ENCODE measurements at regions not wholly inside any gene's neighbourhood (a gene's known extent, or its start where the extent isn't known, plus 50 kb on each side); places are given as distances from the start of the nearest gene placed in this dataset.
"Not testable (repeated sequence)": the region's sequence is repeated elsewhere in the genome, so short reads cannot be mapped to it uniquely, and the experiment has no call there.

- DNase-seq (ENCODE audit: low read depth, low spot score); H3K79me2 ChIP-seq (ENCODE audit: control insufficient read depth, insufficient read depth, low read length); H3K9me1 ChIP-seq (replicated peaks; ENCODE audit: control insufficient read depth, extremely low read depth, insufficient read depth, low read length); intact Hi-C loops (cut with micrococcal nuclease); H2AFZ ChIP-seq (ENCODE audit: low read depth, low read length); H3K4me3 ChIP-seq (replicated peaks in 1 of 3; ENCODE audit: insufficient read depth in 1 of 3, low read depth in 1 of 3, low read length in 3 of 3); H4K20me1 ChIP-seq (replicated peaks; ENCODE audit: control insufficient read depth, extremely low read depth, insufficient read depth, low read length); H3K36me3 ChIP-seq (ENCODE audit: control insufficient read depth in 2 of 2, extremely low read depth in 1 of 2, insufficient read depth in 2 of 2, low read length in 2 of 2); H3K9me3 ChIP-seq (replicated peaks; ENCODE audit: control insufficient read depth, insufficient read depth, low read length); H3K27me3 ChIP-seq (ENCODE audit: control insufficient read depth in 2 of 2, insufficient read depth in 2 of 2, low read length in 2 of 2); H3K27ac ChIP-seq (ENCODE audit: insufficient read depth, low read depth, low read length); POLR2A ChIA-PET; FAIRE-seq; H3K4me1 ChIP-seq (ENCODE audit: control insufficient read depth, extremely low read depth, insufficient read depth, low read length); CTCF ChIA-PET; dilution Hi-C loops (cut with MboI; ENCODE audit: extremely low pct_ligation_motif_present, low sequenced_read_pairs); H3K9ac ChIP-seq (replicated peaks; ENCODE audit: extremely low read depth, insufficient read depth, low read length); H3K4me2 ChIP-seq (ENCODE audit: insufficient read depth, low read length); BruUV-seq (replicated peaks): not testable (repeated sequence)
Observed at GRCh38 chr9:103237571-103238109, 242.5 kb downstream of the CYLC2 start.

- no peaks in the 10 kb centered on the region for H4K20me1 ChIP-seq (replicated peaks; ENCODE audit: control insufficient read depth, extremely low read depth, insufficient read depth, low read length)
- no peak overlapping the region for H3K4me2 ChIP-seq (ENCODE audit: insufficient read depth, low read length)
- no peak for TF ChIP-seq CTCF (IDR thresholded peaks at IDR 0.05; ENCODE audit: extremely low read depth in 1 of 2, insufficient read depth in 1 of 2, low read depth in 1 of 2, low read length in 2 of 2)
- TF ChIP-seq GATA2 (IDR thresholded peaks at IDR 0.05; ENCODE audit: insufficient read depth, insufficient read length, low read depth, low read length) = no peak
- TF ChIP-seq POLR2AphosphoS5 (IDR thresholded peaks at IDR 0.05; ENCODE audit: insufficient read depth, low read depth, low read length) = no peak
- TF ChIP-seq EZH2 (IDR thresholded peaks at IDR 0.05; ENCODE audit: borderline replicate concordance, low read depth, low read length, severe bottlenecking) = no peak
- no peaks in the 10 kb centered on the region for H3K79me2 ChIP-seq (ENCODE audit: control insufficient read depth, insufficient read depth, low read length)
- H3K9me3 ChIP-seq (replicated peaks; ENCODE audit: control insufficient read depth, insufficient read depth, low read length) = no peaks in the 10 kb centered on the region
- H3K9ac ChIP-seq (replicated peaks; ENCODE audit: extremely low read depth, insufficient read depth, low read length) = no peak overlapping the region
- no TSS peak for BruUV-seq (replicated peaks)
- no peaks in the 10 kb centered on the region for H3K36me3 ChIP-seq (ENCODE audit: control insufficient read depth in 2 of 2, extremely low read depth in 1 of 2, insufficient read depth in 2 of 2, low read length in 2 of 2)
- H3K4me1 ChIP-seq (ENCODE audit: control insufficient read depth, extremely low read depth, insufficient read depth, low read length) = no peaks in the 10 kb centered on the region
- H3K27ac ChIP-seq (ENCODE audit: insufficient read depth, low read depth, low read length) = no peak overlapping the region
- POLR2A ChIA-PET = no interaction called here
- intact Hi-C loops (cut with micrococcal nuclease) (no loop called here), dilution Hi-C loops (cut with MboI; ENCODE audit: extremely low pct_ligation_motif_present, low sequenced_read_pairs) (no loop called here)
- H3K9me1 ChIP-seq (replicated peaks; ENCODE audit: control insufficient read depth, extremely low read depth, insufficient read depth, low read length) = no peaks in the 10 kb centered on the region
- FAIRE-seq (no peak), DNase-seq (ENCODE audit: low read depth, low spot score) (no peak)
- H2AFZ ChIP-seq (ENCODE audit: low read depth, low read length) = no peak overlapping the region
- no peak overlapping the region for H3K4me3 ChIP-seq (replicated peaks in 1 of 3; ENCODE audit: insufficient read depth in 1 of 3, low read depth in 1 of 3, low read length in 3 of 3)
- CTCF ChIA-PET = no interaction called here
- H3K27me3 ChIP-seq (ENCODE audit: control insufficient read depth in 2 of 2, insufficient read depth in 2 of 2, low read length in 2 of 2) = no peaks in the 10 kb centered on the region
Observed at GRCh38 chr9:103242025-103242424, 246.9 kb downstream of the CYLC2 start.
